PC-3 (cell line): ENCODE measurements at regions not wholly inside any gene's neighbourhood (a gene's known extent, or its start where the extent isn't known, plus 50 kb on each side); places are given as distances from the start of the nearest gene placed in this dataset.
A peak's percentile ranks its signal among the peaks of the same experiment; 100 is the strongest.

Experiments
- ATAC-seq: fragments of 200-7000 bp; cut with Tn5 transposase; 2 replicates; pipeline ENCODE4 v1.9.1; 2020; ENCODE audit warnings: mild to moderate bottlenecking, moderate library complexity
- BruUV-seq: library from RNA; stranded (reverse); fragments of 400-500 nt; replicated peaks from 2 replicates; lab custom pipeline; 2021; lab: Mats Ljungman, UMichigan
- CTCF ChIA-PET: fragments of 300-600 bp; sonication (Branson Sonifier 250); formaldehyde crosslinking; loops from one replicate; lab custom pipeline; 2022; ENCODE audit warnings: antibody characterized with exemption; lab: Charles Lee
- POLR2A ChIA-PET: fragments of 300-600 bp; sonication (Branson Sonifier 250); formaldehyde crosslinking; loops from one replicate; lab custom pipeline; 2022; ENCODE audit warnings: antibody characterized with exemption; ENCODE audit not compliant: unreplicated experiment; lab: Charles Lee
- DNase-seq: peaks from one replicate; pipeline ENCODE4 v3.0.0-alpha.2; 2015
- H2AFZ ChIP-seq: fragments of 300-600 bp; sonication (generic); 2 replicates; pipeline ENCODE4 v1.6.0; 2016; ENCODE audit warnings: antibody characterized with exemption, low read length
- H3F3A ChIP-seq: fragments of 300-600 bp; sonication (generic); one replicate; pipeline ENCODE4 v1.6.0; 2017; ENCODE audit warnings: antibody characterized with exemption, low read length, control low read depth, mild to moderate bottlenecking; ENCODE audit not compliant: unreplicated experiment
- H3K27ac ChIP-seq: fragments of 300-600 bp; sonication (generic); 2 replicates; pipeline ENCODE4 v1.5.1; 2016; ENCODE audit warnings: mild to moderate bottlenecking, low read length
- H3K27me3 ChIP-seq: fragments of 300-600 bp; sonication (generic); 2 replicates; pipeline ENCODE4 v1.6.1; 2016; ENCODE audit warnings: low read length, mixed read lengths
- H3K36me3 ChIP-seq: fragments of 300-600 bp; sonication (generic); 2 replicates; pipeline ENCODE4 v1.6.1; 2016; ENCODE audit warnings: low read depth, mixed run types, low read length, mixed read lengths
- H3K4me1 ChIP-seq: fragments of 300-600 bp; sonication (generic); 2 replicates; pipeline ENCODE4 v1.5.1; 2016; ENCODE audit warnings: low read length; ENCODE audit not compliant: insufficient read depth
- H3K4me2 ChIP-seq: fragments of 300-600 bp; sonication (generic); 2 replicates; pipeline ENCODE4 v1.6.0; 2016; ENCODE audit warnings: low read length
- H3K4me3 ChIP-seq: fragments of 300-600 bp; sonication (generic); 2 replicates; pipeline ENCODE4 v1.5.1; 2016; ENCODE audit warnings: mild to moderate bottlenecking, low read length, mixed read lengths
- H3K79me2 ChIP-seq: fragments of 300-600 bp; sonication (generic); 2 replicates; pipeline ENCODE4 v1.6.1; 2017; ENCODE audit warnings: low read length, mixed read lengths
- H3K9ac ChIP-seq: fragments of 300-600 bp; sonication (generic); 2 replicates; pipeline ENCODE4 v1.6.0; 2016; ENCODE audit warnings: mild to moderate bottlenecking, low read length
- H3K9me2 ChIP-seq: fragments of 300-600 bp; sonication (generic); replicated peaks from 2 replicates; pipeline ENCODE4 v1.6.1; 2016; ENCODE audit warnings: mixed run types, low read length, mixed read lengths
- H3K9me3 ChIP-seq: fragments of 300-600 bp; sonication (generic); 2 replicates; pipeline ENCODE4 v1.6.1; 2016; ENCODE audit warnings: low read length, mixed read lengths
- H4K20me1 ChIP-seq: fragments of 300-600 bp; sonication (generic); 2 replicates; pipeline ENCODE4 v1.6.1; 2016; ENCODE audit warnings: low read length, mixed read lengths
- CTCF ChIP-seq: fragments of 300-600 bp; sonication (generic); conservative IDR thresholded peaks from 2 replicates; pipeline ENCODE4 v1.5.1; 2017; ENCODE audit warnings: antibody characterized with exemption, low read depth, mild to moderate bottlenecking, low read length
- EZH2 ChIP-seq: fragments of 300-600 bp; sonication (generic); IDR thresholded peaks from one replicate; pipeline ENCODE4 v1.6.1; 2017; ENCODE audit warnings: antibody characterized with exemption, mild to moderate bottlenecking, low read length; ENCODE audit not compliant: unreplicated experiment
- EZH2phosphoT487 ChIP-seq: fragments of 300-600 bp; sonication (generic); IDR thresholded peaks from 2 replicates; pipeline ENCODE4 v1.6.1; 2018; ENCODE audit warnings: mild to moderate bottlenecking, antibody characterized with exemption, low read length, borderline replicate concordance
- intact Hi-C: fragments of 100-400 bp; cut with micrococcal nuclease; formaldehyde crosslinking; loops from 2 replicates; pipeline ENCODE4 v1.9.0; 2023

GRCh38 chr20:22922987-22923386 lies 112.1 kb upstream of the SSTR4 start:
- intact Hi-C loops = no loop called here
- POLR2A ChIA-PET = no interaction called here
- Histone ChIP-seq H3K79me2 (no peaks in the 10 kb centered on the region), H3F3A (no peaks in the 10 kb centered on the region), H3K4me1 (peaks cover 24% of the 10 kb centered on the region), H3K36me3 (no peaks in the 10 kb centered on the region), H3K27ac (no peak overlapping the region), H3K9me3 (no peaks in the 10 kb centered on the region), H3K4me3 (no peak overlapping the region), H3K9me2 (no peaks in the 10 kb centered on the region), H3K27me3 (peaks cover 10% of the 10 kb centered on the region; the same call in 1 of the 2 replicates), H2AFZ (no peak overlapping the region), H3K9ac (no peak overlapping the region), H3K4me2 (no peak overlapping the region), H4K20me1 (no peaks in the 10 kb centered on the region)
- CTCF ChIA-PET = no interaction called here
- BruUV-seq = no TSS peak
- no peak for TF ChIP-seq CTCF
- no peak for TF ChIP-seq EZH2phosphoT487
- no peak for TF ChIP-seq EZH2
- DNase-seq (no peak), ATAC-seq (no peak)

DNA sequence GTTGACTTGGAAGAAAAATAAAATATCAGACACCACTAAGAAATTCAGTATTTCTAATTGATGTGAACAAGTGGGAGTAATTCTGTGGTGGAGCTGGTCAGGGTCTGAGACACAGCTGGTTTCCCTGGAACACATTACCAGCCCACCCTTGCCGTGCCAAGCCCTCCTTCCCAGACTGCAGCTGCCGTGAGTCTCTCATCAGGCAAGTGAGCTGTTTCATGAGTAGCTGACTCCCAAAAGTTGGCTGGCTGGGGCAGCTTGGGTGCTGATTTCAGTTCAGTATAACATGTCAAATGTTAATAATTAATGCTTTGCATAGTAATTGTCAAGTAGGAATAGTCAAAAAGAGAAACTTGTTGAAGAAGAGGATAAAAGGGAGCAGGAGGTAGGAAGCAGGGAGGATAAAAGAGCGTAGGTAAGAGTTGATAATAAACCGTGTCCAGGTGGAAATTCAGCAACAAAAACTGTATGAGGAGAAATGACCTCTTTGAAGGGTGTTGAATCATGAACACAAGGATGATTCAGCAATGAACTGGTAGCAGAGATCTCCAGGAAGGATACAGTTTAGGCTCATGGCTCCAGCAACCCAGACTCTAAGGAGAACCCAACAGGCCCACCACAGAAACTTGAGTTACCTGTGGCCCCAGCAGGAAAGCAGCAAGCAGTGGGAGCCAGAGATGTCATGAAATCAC lies 110.9 kb upstream of the SSTR4 start:
- H3K27ac ChIP-seq = no peak overlapping the region
- H3F3A ChIP-seq = no peaks in the 10 kb centered on the region
- no peaks in the 10 kb centered on the region for H4K20me1 ChIP-seq
- POLR2A ChIA-PET = no interaction called here
- peaks cover 10% of the 10 kb centered on the region; the same call in 1 of the 2 replicates for H3K27me3 ChIP-seq
- no peak overlapping the region for H3K4me3 ChIP-seq
- intact Hi-C loops = no loop called here
- no peaks in the 10 kb centered on the region for H3K9me2 ChIP-seq
- DNase-seq (peak; percentile 22), ATAC-seq (no peak)
- no peak overlapping the region for H3K4me2 ChIP-seq
- BruUV-seq = no TSS peak
- peaks cover 24% of the 10 kb centered on the region for H3K4me1 ChIP-seq
- CTCF ChIA-PET = no interaction called here
- TF ChIP-seq EZH2phosphoT487 (no peak), EZH2 (no peak), CTCF (no peak)
- no peaks in the 10 kb centered on the region for H3K9me3 ChIP-seq
- H3K36me3 ChIP-seq = no peaks in the 10 kb centered on the region
- H3K79me2 ChIP-seq = no peaks in the 10 kb centered on the region
- no peak overlapping the region for H2AFZ ChIP-seq
- H3K9ac ChIP-seq = no peak overlapping the region

GRCh38 chr20:22924949-22925612 lies 110.0 kb upstream of the SSTR4 start:
- no peaks in the 10 kb centered on the region for H3K9me3 ChIP-seq
- no TSS peak for BruUV-seq
- H3K36me3 ChIP-seq = no peaks in the 10 kb centered on the region
- no peak for ATAC-seq
- intact Hi-C loops = no loop called here
- no peak overlapping the region for H3K9ac ChIP-seq
- no peaks in the 10 kb centered on the region for H3K9me2 ChIP-seq
- no peak overlapping the region for H3K4me2 ChIP-seq
- CTCF ChIA-PET = no interaction called here
- no peak overlapping the region for H2AFZ ChIP-seq
- H4K20me1 ChIP-seq = no peaks in the 10 kb centered on the region
- H3K79me2 ChIP-seq = no peaks in the 10 kb centered on the region
- H3F3A ChIP-seq = no peaks in the 10 kb centered on the region
- H3K4me3 ChIP-seq = no peak overlapping the region
- peaks cover 11% of the 10 kb centered on the region for H3K27me3 ChIP-seq
- TF ChIP-seq CTCF (no peak), EZH2phosphoT487 (no peak), EZH2 (no peak)
- no peak for DNase-seq
- POLR2A ChIA-PET = no interaction called here
- H3K4me1 ChIP-seq = peaks cover 24% of the 10 kb centered on the region
- no peak overlapping the region for H3K27ac ChIP-seq
